Astrocyte (in vitro differentiated cells and primary cell): ENCODE measurements at regions not wholly inside any gene's neighbourhood (a gene's known extent, or its start where the extent isn't known, plus 50 kb on each side); places are given as distances from the start of the nearest gene placed in this dataset.

Experiments used
- DNase-seq: peaks from one replicate; pipeline ENCODE4 v3.0.0-alpha.2; 2010; ENCODE audit warnings: low read depth
- FAIRE-seq: peaks from 2 replicates; lab custom pipeline; 2011; peaks lifted over from hg19 to GRCh38; lab: Jason Lieb, UNC
- H2AFZ ChIP-seq: 2 replicates; pipeline ENCODE4 v1.6.0; 2012; ENCODE audit warnings: low read depth, low read length, inconsistent platforms
- H3K27ac ChIP-seq: 2 replicates; pipeline ENCODE4 v1.5.1; 2011; ENCODE audit warnings: low read depth, low read length, inconsistent platforms
- H3K27me3 ChIP-seq: 2 replicates; pipeline ENCODE4 v1.6.0; 2011; ENCODE audit warnings: low read length, inconsistent platforms; ENCODE audit not compliant: insufficient read depth
- H3K36me3 ChIP-seq: 2 replicates; pipeline ENCODE4 v1.5.1; 2011; ENCODE audit warnings: low read length, inconsistent platforms; ENCODE audit not compliant: insufficient read depth
- H3K4me1 ChIP-seq: 2 replicates; pipeline ENCODE4 v1.5.1; 2011; ENCODE audit warnings: low read length, inconsistent platforms; ENCODE audit not compliant: insufficient read depth
- H3K4me2 ChIP-seq: 2 replicates; pipeline ENCODE4 v1.6.0; 2012; ENCODE audit warnings: low read length, inconsistent platforms
- H3K4me3 ChIP-seq: 2 replicates; pipeline ENCODE4 v1.5.1; 2011; ENCODE audit warnings: low read depth, mild to moderate bottlenecking, low read length, inconsistent platforms; ENCODE audit not compliant: insufficient read depth
- H3K79me2 ChIP-seq: 2 replicates; pipeline ENCODE4 v1.6.0; 2012; ENCODE audit warnings: mild to moderate bottlenecking, low read length, inconsistent platforms; ENCODE audit not compliant: insufficient read depth
- H3K9ac ChIP-seq: 2 replicates; pipeline ENCODE4 v1.6.0; 2012; ENCODE audit warnings: mild to moderate bottlenecking, low read length, inconsistent platforms
- H3K9me3 ChIP-seq: 2 replicates; pipeline ENCODE4 v1.5.1; 2012; ENCODE audit warnings: low read depth, mild to moderate bottlenecking, low read length, inconsistent platforms; ENCODE audit not compliant: insufficient read depth
- H4K20me1 ChIP-seq: 2 replicates; pipeline ENCODE4 v1.6.0; 2012; ENCODE audit warnings: low read length, inconsistent platforms; ENCODE audit not compliant: insufficient read depth
- H3K27ac Mint-ChIP-seq: one replicate; pipeline ENCODE4 v1.8.0; 2021; ENCODE audit warnings: mild to moderate bottlenecking, mixed read lengths; ENCODE audit not compliant: unreplicated experiment
- H3K27me3 Mint-ChIP-seq: one replicate; pipeline ENCODE4 v1.8.0; 2021; ENCODE audit warnings: low read depth, mixed read lengths; ENCODE audit not compliant: unreplicated experiment
- H3K36me3 Mint-ChIP-seq: one replicate; pipeline ENCODE4 v1.8.0; 2021; ENCODE audit warnings: low read depth, mixed read lengths; ENCODE audit not compliant: unreplicated experiment
- H3K4me1 Mint-ChIP-seq: one replicate; pipeline ENCODE4 v1.8.0; 2021; ENCODE audit warnings: low read depth, mixed read lengths; ENCODE audit not compliant: unreplicated experiment
- H3K4me3 Mint-ChIP-seq: one replicate; pipeline ENCODE4 v1.8.0; 2021; ENCODE audit warnings: mild to moderate bottlenecking, moderate library complexity, mixed read lengths; ENCODE audit not compliant: unreplicated experiment
- H3K9me3 Mint-ChIP-seq: one replicate; pipeline ENCODE4 v1.8.0; 2021; ENCODE audit warnings: mild to moderate bottlenecking, mixed read lengths; ENCODE audit not compliant: unreplicated experiment
- CTCF ChIP-seq: IDR thresholded peaks from 2 replicates; pipeline ENCODE4 v1.5.1; 2011; ENCODE audit warnings: low read depth, mild to moderate bottlenecking, inconsistent platforms, low read length, moderate library complexity; ENCODE audit not compliant: insufficient read depth
- EZH2 ChIP-seq: IDR thresholded peaks from 2 replicates; pipeline ENCODE4 v1.6.1; 2012; ENCODE audit warnings: mild to moderate bottlenecking, low read length, inconsistent platforms; ENCODE audit not compliant: insufficient read depth

DNA sequence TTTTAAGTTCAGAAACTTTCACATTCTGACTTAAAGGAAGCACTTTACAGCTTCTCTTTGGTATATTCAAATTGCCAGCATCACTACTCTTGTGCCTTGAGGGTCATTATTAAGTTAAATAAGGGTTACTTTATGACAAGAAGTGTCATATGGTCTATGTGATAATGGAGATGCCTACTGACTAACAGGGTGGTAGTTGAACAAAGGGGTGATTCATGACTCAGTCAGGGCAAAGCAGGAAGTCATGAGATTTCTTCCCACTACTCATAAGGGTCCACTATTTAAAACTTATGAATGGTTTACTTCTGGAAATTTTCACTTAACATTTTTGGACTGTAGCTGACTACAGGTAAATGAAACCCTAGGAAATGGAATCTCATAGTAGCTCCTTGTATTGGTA is 938.3 kb upstream of the PTPRD start:
- no peaks in the 10 kb centered on the region for H3K9me3 Mint-ChIP-seq
- Histone ChIP-seq H3K36me3 (no peaks in the 10 kb centered on the region), H3K79me2 (no peaks in the 10 kb centered on the region), H3K4me3 (no peak overlapping the region), H3K4me2 (no peak overlapping the region), H3K9me3 (no peaks in the 10 kb centered on the region), H2AFZ (no peak overlapping the region), H3K4me1 (no peaks in the 10 kb centered on the region), H3K27ac (no peak overlapping the region), H3K9ac (no peak overlapping the region), H4K20me1 (no peaks in the 10 kb centered on the region), H3K27me3 (no peaks in the 10 kb centered on the region)
- H3K36me3 Mint-ChIP-seq: no peaks in the 10 kb centered on the region
- peaks cover 5% of the 10 kb centered on the region for H3K4me1 Mint-ChIP-seq
- H3K27me3 Mint-ChIP-seq: peaks cover under 1% of the 10 kb centered on the region
- FAIRE-seq: no peak
- H3K27ac Mint-ChIP-seq: no peak overlapping the region
- no peak overlapping the region for H3K4me3 Mint-ChIP-seq
- no peak for TF ChIP-seq EZH2
- no peak for TF ChIP-seq CTCF
- no peak for DNase-seq

GRCh38 chr9:11558043-11558442 is 945.2 kb upstream of the PTPRD start:
- no peaks in the 10 kb centered on the region for H3K27me3 ChIP-seq
- no peak overlapping the region for H3K4me3 ChIP-seq
- no peaks in the 10 kb centered on the region for H3K36me3 ChIP-seq
- no peaks in the 10 kb centered on the region for H3K4me1 ChIP-seq
- H3K27ac ChIP-seq: no peak overlapping the region
- H3K27ac Mint-ChIP-seq: no peak overlapping the region
- DNase-seq (no peak), FAIRE-seq (no peak)
- H3K9me3 ChIP-seq: no peaks in the 10 kb centered on the region
- H3K4me2 ChIP-seq: no peak overlapping the region
- no peaks in the 10 kb centered on the region for H3K79me2 ChIP-seq
- H3K36me3 Mint-ChIP-seq: no peaks in the 10 kb centered on the region
- no peaks in the 10 kb centered on the region for H3K4me1 Mint-ChIP-seq
- H2AFZ ChIP-seq: no peak overlapping the region
- no peak overlapping the region for H3K4me3 Mint-ChIP-seq
- TF ChIP-seq CTCF: no peak
- no peak for TF ChIP-seq EZH2
- no peak overlapping the region for H3K9ac ChIP-seq
- no peaks in the 10 kb centered on the region for H4K20me1 ChIP-seq
- peaks cover 1% of the 10 kb centered on the region for H3K9me3 Mint-ChIP-seq
- no peaks in the 10 kb centered on the region for H3K27me3 Mint-ChIP-seq

- no peak for FAIRE-seq
- peaks cover 1% of the 10 kb centered on the region for H3K9me3 Mint-ChIP-seq
- Histone ChIP-seq H3K27me3 (no peaks in the 10 kb centered on the region), H3K36me3 (no peaks in the 10 kb centered on the region), H3K9me3 (no peaks in the 10 kb centered on the region), H3K79me2 (no peaks in the 10 kb centered on the region), H2AFZ (no peak overlapping the region), H3K9ac (no peak overlapping the region), H3K4me1 (no peaks in the 10 kb centered on the region), H3K4me3 (no peak overlapping the region), H3K27ac (no peak overlapping the region), H3K4me2 (no peak overlapping the region), H4K20me1 (no peaks in the 10 kb centered on the region)
- H3K27ac Mint-ChIP-seq: no peak overlapping the region
- no peak for DNase-seq
- H3K36me3 Mint-ChIP-seq: no peaks in the 10 kb centered on the region
- no peak overlapping the region for H3K4me3 Mint-ChIP-seq
- no peaks in the 10 kb centered on the region for H3K4me1 Mint-ChIP-seq
- no peak for TF ChIP-seq CTCF
- no peak for TF ChIP-seq EZH2
- no peaks in the 10 kb centered on the region for H3K27me3 Mint-ChIP-seq
Measured at GRCh38 chr9:11559001-11559776, 946.4 kb upstream of the PTPRD start.
